HG03565 (cell line): ENCODE measurements at regions not wholly inside any gene's neighbourhood (a gene's known extent, or its start where the extent isn't known, plus 50 kb on each side); places are given as distances from the start of the nearest gene placed in this dataset.
"Not testable (repeated sequence)": the region's sequence is repeated elsewhere in the genome, so short reads cannot be mapped to it uniquely, and the experiment has no call there.

ENCODE experiments used
- ATAC-seq: cut with Tn5 transposase; IDR thresholded peaks from one replicate; pipeline ENCODE4 v1.9.1; 2021; ENCODE audit warnings: mild to moderate bottlenecking, moderate library complexity; ENCODE audit not compliant: unreplicated experiment

GRCh38 chr1:113292603-113293255, 97.6 kb upstream of the MAGI3 start:
- no peak for ATAC-seq

- ATAC-seq: no peak
Observed at GRCh38 chr1:113293256-113293626, 97.1 kb upstream of the MAGI3 start.

- no peak for ATAC-seq
Observed at GRCh38 chr1:113297749-113298148, 92.6 kb upstream of the MAGI3 start.

GRCh38 chr1:113298941-113299340, 91.4 kb upstream of the MAGI3 start:
- ATAC-seq: no peak

- no peak for ATAC-seq
Observed at GRCh38 chr1:113302636-113303035, 87.7 kb upstream of the MAGI3 start.

GRCh38 chr1:113303267-113303666, 87.0 kb upstream of the MAGI3 start:
- ATAC-seq: no peak

GRCh38 chr1:113305029-113305428, 85.3 kb upstream of the MAGI3 start:
- not testable (repeated sequence) for ATAC-seq

- no peak for ATAC-seq
Observed at GRCh38 chr1:113307771-113308445, 82.4 kb upstream of the MAGI3 start.

- ATAC-seq: not testable (repeated sequence)
Observed at GRCh38 chr1:113312651-113313050, 77.7 kb upstream of the MAGI3 start.

GRCh38 chr1:113314600-113314999, 75.7 kb upstream of the MAGI3 start:
- ATAC-seq: no peak

- ATAC-seq: no peak
Observed at GRCh38 chr1:113320272-113320671, 70.0 kb upstream of the MAGI3 start.

- ATAC-seq: no peak
Observed at GRCh38 chr1:113320972-113321680, 69.2 kb upstream of the MAGI3 start.

GRCh38 chr1:113321771-113322387, 68.4 kb upstream of the MAGI3 start:
- no peak for ATAC-seq

GRCh38 chr1:113322439-113322838, 67.9 kb upstream of the MAGI3 start:
- no peak for ATAC-seq

GRCh38 chr1:113325022-113325421, 65.3 kb upstream of the MAGI3 start:
- no peak for ATAC-seq

- no peak for ATAC-seq
Observed at GRCh38 chr1:113326976-113327375, 63.3 kb upstream of the MAGI3 start.

- ATAC-seq: no peak
Observed at GRCh38 chr1:113333056-113333455, 57.3 kb upstream of the MAGI3 start.

- ATAC-seq: no peak
Observed at GRCh38 chr1:113340038-113340437, 50.3 kb upstream of the MAGI3 start.
